ENCODE measurements at regions not wholly inside any gene's neighbourhood (a gene's known extent, or its start where the extent isn't known, plus 50 kb on each side); places are given as distances from the start of the nearest gene placed in this dataset.
A peak's percentile ranks its signal among the peaks of the same experiment; 100 is the strongest.

- DNase-seq = no peak
Observed at GRCh38 chr5:38094889-38095288, 163.5 kb upstream of the EGFLAM start.

DNA sequence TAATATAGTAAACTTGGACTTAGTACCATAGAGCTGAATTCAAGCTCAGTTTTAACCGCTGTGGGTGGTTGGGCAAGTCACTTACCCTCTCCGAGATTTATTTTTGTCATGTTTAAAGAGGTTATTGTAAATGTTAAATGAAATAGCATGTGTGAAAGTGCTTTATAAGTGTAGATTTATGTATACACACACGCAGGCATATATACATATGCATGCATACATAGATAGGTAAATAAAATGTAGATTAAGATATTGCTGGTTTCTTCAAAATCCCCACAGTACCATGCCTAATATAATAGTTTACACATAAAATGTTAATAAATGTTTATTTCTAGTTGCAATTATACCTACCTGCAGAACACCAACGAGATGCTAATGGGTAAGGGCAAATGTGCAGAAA is 164.5 kb upstream of the EGFLAM start:
- DNase-seq = no peak

DNA sequence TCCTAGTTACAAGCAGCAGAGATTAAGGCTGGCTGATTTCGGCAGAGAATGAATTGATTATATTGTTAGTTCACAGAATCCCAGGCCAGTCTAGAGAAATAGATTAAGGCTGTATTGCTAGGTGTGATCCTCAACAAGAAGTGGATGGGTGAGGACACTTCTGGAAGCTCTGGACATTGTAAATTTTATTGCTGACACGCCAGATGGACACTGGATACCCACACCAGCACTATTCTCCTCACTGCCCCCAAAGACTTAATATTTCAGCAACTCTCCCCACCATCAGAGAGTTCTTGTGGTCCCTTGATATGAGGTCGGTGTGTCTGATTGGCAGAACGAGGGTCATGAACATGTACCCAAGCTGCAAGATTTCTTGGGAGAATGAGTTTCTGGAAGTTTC is 171.6 kb upstream of the EGFLAM start:
- no peak for DNase-seq

DNA sequence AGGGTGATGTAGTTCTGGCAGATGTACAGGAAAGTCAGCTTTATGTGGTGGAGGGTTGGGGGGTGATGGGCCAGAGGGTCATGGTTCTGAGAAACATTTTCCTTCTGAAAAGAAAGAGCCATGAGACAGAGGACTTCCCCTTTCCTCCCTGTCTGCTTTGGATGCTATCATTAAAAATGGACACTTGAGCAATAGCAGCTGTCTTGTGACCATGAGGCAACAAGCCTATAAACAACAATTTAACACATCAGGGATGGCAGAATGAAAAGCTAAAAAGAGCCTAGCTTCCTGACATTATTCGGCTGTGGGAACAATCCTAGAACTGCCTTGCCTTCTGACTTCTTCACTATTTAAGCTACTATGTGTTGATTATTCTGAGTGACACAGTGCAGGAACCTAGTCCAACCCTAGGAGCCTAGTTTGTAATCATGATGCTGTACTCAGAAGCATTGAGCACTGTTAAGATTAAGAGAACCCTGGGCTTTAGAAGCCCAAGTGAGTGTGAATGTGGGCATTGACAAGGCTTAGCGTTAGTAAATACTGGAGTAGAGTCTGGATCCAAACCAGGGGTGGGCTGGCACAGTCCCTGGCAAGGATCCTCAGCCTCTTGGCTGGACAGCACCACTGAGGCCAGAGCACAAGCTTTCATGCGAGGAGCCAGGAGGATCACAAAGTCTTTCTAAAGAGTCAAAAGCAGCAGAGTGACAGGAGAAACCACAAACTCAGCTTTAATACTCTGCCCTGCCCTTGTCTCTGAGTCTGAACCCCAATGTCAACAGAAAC is 178.5 kb upstream of the EGFLAM start:
- no peak for DNase-seq

- DNase-seq = peak; percentile 22
Observed at GRCh38 chr5:38078161-38078560, 180.2 kb upstream of the EGFLAM start.

DNA sequence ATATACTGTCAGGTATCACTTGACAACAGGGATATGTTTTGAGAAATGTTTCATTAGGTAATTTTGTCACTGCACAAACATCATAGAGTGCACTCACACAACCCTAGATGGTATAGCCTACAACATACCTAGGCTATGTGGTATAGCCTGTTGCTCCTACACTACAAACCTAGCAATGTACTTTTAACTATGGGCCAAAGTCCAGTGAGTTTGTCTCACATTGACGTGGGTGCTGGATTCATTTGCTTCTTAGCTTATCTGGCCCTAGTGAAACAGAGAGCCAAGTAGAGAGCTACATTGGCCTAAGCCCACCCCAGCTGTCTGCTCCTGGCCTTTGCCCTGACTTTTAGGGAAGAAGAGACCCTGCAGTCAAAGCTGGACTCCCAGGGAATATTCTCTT is 180.7 kb upstream of the EGFLAM start:
- DNase-seq = no peak

GRCh38 chr5:38071831-38072694 is 186.3 kb upstream of the EGFLAM start:
- DNase-seq = no peak

- DNase-seq = no peak
Observed at GRCh38 chr5:38070304-38070950, 187.9 kb upstream of the EGFLAM start.

DNA sequence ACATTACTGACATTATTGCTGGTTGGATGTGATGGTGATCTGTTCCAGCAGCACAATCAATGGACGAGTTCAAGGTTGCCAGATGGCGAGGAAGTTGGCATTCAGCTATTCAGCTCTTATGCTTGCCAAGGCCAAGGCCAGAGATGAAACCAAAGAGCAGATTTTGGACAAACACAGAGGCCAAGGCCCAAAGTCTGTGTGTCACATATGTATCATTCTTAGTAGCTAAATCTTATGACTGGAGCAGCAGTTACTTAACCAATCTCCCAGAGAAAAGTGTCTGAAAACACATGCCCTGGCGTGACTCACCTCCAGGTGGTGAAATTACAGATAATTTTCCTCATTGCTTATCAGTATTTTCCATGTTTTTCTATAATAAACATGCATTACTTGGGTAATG is 189.0 kb upstream of the EGFLAM start:
- no peak for DNase-seq

- DNase-seq = peak; percentile 74
Observed at GRCh38 chr5:38060354-38060753, 198.0 kb upstream of the EGFLAM start.

DNA sequence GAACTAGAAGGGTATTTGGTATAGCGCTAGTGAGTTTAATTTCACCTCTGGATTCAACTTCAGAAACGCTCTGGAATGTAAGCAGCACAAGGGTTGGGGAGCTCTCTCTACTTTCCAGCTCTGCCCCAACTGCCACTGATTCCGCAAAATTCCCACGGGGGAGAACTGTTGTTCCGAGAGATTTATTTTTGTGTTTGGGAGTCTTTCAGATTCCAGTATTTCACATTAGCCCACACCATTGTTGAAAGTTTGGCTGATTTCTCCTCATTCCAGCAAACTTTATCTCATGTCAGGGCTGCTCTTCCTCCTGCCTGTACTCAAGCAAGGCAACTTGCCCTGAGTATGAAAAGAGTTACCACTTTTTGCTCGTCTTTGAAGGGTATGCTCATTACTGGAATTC is 198.5 kb upstream of the EGFLAM start:
- no peak for DNase-seq

DNA sequence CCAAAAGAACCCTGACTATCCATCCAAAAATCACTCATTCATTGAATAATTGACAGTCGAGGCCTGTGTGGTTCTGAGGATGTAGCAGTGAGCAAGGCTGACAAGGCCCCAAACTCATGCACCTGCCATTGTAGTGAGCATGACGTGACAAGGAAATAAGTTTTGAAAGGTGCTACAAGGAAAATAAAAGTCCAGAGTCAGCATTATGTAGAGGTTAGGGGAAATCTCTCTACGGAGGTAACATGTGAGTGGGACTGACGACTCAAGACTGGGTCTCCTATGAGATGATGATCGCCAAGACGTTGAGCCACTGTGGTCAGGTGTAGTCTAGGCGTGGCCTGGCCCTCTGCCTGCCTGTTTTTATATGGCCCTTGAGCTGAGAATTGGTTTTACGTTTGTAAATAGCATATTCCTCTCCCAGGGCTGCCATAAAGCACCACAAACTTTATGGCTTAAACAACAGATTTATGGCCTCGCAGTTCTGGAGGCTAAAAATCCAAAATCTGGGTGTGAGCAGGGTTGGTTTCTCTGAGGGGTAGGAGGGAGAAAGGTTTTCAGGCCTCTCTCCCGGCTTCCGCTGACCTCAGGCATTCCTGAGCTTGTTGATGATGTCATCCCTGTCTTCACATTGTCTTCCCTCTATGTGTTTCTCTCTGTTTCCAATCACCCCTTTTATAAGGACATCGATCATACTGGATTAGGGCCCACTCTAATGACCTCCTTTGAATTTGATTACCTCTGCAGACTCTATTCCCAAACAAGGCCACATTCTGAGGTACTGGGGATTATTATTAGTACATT is 206.4 kb upstream of the EGFLAM start:
- DNase-seq = no peak

- DNase-seq = no peak
Observed at GRCh38 chr5:38048400-38048799, 208.6 kb upstream of the GDNF start.

- DNase-seq = no peak
Observed at GRCh38 chr5:38046103-38046502, 206.3 kb upstream of the GDNF start.

GRCh38 chr5:38045446-38045845 is 205.6 kb upstream of the GDNF start:
- DNase-seq = no peak

DNA sequence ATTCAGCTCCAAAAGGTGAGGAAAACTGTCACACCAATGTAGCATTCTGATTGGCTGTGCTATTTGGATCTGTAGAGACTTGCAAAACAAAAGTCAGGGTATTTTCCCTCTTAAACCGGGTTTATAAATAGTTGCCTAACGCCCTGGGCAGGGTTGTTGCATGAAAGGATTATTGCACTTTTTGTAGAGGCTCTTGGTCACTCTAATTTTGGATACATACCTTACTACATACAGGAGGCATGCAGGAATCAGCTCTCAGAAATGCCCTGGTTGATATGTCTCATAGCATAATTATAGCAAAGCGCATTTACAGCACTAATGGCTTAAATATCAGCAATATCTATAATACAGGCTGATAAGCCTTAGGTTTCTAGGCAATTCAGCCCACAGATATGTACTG is 200.0 kb upstream of the GDNF start:
- no peak for DNase-seq

DNA sequence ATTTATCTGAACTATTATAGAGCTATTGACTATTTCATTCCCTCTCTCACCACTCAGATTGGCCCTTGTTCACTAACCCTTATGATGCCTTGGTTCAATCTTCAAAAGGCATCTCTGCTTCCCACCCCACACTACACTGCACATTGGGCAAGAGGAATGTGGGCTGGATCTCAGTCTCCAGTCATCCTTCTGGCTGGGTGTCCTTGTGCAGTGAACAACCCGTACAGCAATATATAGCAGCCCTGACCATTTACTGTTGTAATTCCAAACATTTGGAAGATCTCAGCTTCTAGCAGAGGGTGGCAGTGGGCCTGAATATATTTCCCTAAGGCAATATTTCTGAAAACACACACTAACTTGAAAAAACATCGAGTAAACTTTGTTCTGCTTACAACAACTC is 199.2 kb upstream of the GDNF start:
- DNase-seq = no peak

GRCh38 chr5:38036765-38037164 is 196.9 kb upstream of the GDNF start:
- DNase-seq = no peak

- DNase-seq = no peak
Observed at GRCh38 chr5:38032149-38032548, 192.3 kb upstream of the GDNF start.

GRCh38 chr5:38031304-38031703 is 191.5 kb upstream of the GDNF start:
- no peak for DNase-seq

DNA sequence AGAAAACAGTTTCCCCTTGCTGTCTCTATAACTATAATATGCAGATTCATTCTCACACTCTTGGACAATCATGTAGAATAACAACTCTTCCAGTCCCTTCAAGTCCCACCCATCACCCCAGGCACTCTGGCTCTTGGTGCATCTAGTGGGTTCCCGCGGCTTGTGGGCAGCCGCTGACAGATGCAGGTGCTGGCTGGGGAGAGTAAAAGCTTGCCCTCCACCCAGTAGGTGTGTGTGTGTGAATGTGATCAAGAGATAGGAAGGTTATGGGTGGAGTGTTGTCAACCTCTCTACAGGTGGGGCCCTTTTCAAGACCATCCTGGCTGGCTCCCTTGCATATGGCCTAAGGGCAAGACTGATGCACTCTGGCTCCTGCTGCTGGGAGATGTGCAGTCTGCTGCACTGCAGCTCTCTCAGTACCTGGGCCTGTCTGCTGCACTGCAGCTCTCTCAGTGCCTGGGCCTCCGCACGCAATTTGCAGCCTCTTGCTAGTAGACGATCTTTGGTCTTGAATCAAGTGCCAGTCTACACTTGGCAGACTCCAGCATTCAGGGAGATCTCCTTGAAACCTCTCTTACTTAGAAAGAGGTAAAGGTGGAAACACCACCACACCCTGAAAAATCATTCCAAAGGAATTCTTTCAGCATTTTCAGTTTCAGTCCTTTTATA is 189.7 kb upstream of the GDNF start:
- DNase-seq = no peak

DNA sequence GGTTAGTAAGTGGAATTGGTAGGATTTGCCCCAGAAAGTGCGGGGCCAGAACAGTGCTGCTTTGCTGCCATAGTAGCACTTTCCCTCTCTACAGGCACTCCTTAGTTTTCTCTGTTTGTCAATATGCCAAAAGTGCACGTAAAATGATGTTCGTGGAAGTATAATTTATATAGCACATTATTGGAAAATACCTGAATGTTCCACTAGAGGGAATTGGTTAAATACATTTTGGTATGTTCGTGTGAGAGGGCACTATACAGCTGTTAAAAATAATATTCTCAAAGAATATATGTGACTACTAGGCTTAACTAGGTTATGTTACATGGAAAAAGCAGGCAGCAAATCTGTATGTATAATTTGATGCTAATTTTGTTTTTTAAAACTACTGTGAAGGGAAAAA is 184.0 kb upstream of the GDNF start:
- DNase-seq = no peak
